RWPE2 (cell line): ENCODE measurements at regions not wholly inside any gene's neighbourhood (a gene's known extent, or its start where the extent isn't known, plus 50 kb on each side); places are given as distances from the start of the nearest gene placed in this dataset.

Experiments
- ATAC-seq: fragments of 200-7000 bp; cut with Tn5 transposase; 3 replicates; pipeline ENCODE4 v1.9.1; 2021; ENCODE audit warnings: low read depth
- DNase-seq: peaks from one replicate; pipeline ENCODE4 v3.0.0-alpha.2; 2020; ENCODE audit warnings: low spot score
- H3K27ac ChIP-seq: fragments of 450-650 bp; 2 replicates; pipeline ENCODE4 v1.5.1; 2017; ENCODE audit warnings: mild to moderate bottlenecking; ENCODE audit not compliant: poor library complexity, severe bottlenecking
- H3K27me3 ChIP-seq: fragments of 250-450 bp; sonication (Bioruptor Pico); 2 replicates; pipeline ENCODE4 v1.5.1; 2021; ENCODE audit warnings: mild to moderate bottlenecking, moderate library complexity; ENCODE audit not compliant: insufficient read depth, poor library complexity, severe bottlenecking
- H3K36me3 ChIP-seq: fragments of 250-450 bp; sonication (Bioruptor Pico); 2 replicates; pipeline ENCODE4 v1.5.1; 2020; ENCODE audit warnings: low read depth, mild to moderate bottlenecking, moderate library complexity
- H3K4me1 ChIP-seq: fragments of 250-450 bp; sonication (Bioruptor Pico); 2 replicates; pipeline ENCODE4 v1.5.1; 2021; ENCODE audit warnings: mild to moderate bottlenecking, moderate library complexity; ENCODE audit not compliant: insufficient read depth, poor library complexity, severe bottlenecking
- H3K4me3 ChIP-seq: fragments of 250-450 bp; sonication (Bioruptor Pico); 2 replicates; pipeline ENCODE4 v1.5.1; 2021; ENCODE audit warnings: mild to moderate bottlenecking, moderate library complexity; ENCODE audit not compliant: severe bottlenecking
- H3K9me3 ChIP-seq: fragments of 250-450 bp; sonication (Bioruptor Pico); 2 replicates; pipeline ENCODE4 v1.5.1; 2021; ENCODE audit warnings: mild to moderate bottlenecking, moderate library complexity; ENCODE audit not compliant: severe bottlenecking
- TF ChIP-seq, protein P1 (sequence below): fragments of 450-650 bp; IDR thresholded peaks from one replicate; pipeline ENCODE4 v1.5.1; 2017; ENCODE audit warnings: mild to moderate bottlenecking, moderate library complexity; ENCODE audit not compliant: poor library complexity, severe bottlenecking

- peaks cover 23% of the 10 kb centered on the region for H3K4me1 ChIP-seq
- no peaks in the 10 kb centered on the region for H3K27me3 ChIP-seq
- H3K9me3 ChIP-seq, result no peaks in the 10 kb centered on the region
- no peak for ATAC-seq
- H3K4me3 ChIP-seq, result no peak overlapping the region
- no peaks in the 10 kb centered on the region for H3K36me3 ChIP-seq
- DNase-seq, result no peak
- TF ChIP-seq, protein P1, sequence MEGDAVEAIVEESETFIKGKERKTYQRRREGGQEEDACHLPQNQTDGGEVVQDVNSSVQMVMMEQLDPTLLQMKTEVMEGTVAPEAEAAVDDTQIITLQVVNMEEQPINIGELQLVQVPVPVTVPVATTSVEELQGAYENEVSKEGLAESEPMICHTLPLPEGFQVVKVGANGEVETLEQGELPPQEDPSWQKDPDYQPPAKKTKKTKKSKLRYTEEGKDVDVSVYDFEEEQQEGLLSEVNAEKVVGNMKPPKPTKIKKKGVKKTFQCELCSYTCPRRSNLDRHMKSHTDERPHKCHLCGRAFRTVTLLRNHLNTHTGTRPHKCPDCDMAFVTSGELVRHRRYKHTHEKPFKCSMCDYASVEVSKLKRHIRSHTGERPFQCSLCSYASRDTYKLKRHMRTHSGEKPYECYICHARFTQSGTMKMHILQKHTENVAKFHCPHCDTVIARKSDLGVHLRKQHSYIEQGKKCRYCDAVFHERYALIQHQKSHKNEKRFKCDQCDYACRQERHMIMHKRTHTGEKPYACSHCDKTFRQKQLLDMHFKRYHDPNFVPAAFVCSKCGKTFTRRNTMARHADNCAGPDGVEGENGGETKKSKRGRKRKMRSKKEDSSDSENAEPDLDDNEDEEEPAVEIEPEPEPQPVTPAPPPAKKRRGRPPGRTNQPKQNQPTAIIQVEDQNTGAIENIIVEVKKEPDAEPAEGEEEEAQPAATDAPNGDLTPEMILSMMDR, result no peak
- H3K27ac ChIP-seq, result no peak overlapping the region
These were observed 325.6 kb upstream of the RASGRP1 start for GRCh38 chr15:38890194-38890593.

DNA sequence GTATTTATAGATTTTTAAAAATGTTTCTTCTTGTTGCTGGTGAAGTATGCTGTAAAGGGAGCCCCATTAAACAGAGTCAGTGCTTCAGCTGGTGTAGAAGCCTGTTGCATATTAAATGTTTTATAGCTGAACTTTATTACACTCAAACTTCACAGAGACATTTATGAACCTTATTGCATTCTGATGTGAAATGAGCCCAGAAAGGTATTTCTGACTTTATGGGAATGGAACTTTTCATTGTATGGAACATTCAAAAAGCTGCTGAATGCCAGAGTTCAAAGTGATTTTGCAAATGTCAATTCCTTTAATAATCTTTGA is 329.3 kb upstream of the RASGRP1 start:
- ATAC-seq (no peak), DNase-seq (no peak)
- Histone ChIP-seq H3K36me3 (no peaks in the 10 kb centered on the region), H3K27me3 (no peaks in the 10 kb centered on the region), H3K9me3 (no peaks in the 10 kb centered on the region), H3K4me3 (no peak overlapping the region), H3K4me1 (peaks cover 20% of the 10 kb centered on the region), H3K27ac (peak overlapping the region; percentile 69)
- TF ChIP-seq, protein P1, result no peak

DNA sequence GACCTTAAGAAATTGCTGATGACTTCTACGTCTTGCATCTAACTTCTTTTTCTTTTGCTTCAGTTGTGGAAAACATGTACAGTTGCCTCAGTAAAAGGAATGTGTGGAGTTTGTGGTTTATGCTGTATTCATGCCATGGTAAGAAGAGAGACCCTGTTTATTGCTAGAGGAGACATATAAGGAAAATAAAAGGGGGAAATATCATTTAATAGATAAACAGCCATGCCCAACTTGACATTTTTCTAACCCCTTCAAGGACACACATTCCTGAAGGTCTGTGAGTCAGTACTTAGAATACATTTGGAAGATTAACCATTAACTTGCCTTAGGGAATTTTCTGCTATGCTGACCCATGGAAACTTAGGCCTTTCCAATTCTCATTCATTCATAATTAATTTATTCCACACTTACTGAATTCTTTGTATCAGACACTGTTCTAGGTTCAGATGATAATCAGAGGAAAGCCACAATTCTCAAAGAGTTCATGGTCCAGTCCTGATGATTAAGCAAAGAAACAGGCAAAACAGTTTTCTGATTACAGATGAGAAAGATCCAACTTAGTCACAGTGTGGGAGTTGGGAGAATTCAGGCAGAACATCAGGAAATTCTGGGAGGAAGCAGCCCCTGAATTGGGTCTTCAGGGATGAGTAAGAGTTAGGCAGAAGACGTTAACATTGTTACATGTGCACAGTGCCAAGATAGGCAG is 329.8 kb upstream of the RASGRP1 start:
- DNase-seq (no peak), ATAC-seq (peak; percentile 82)
- no peak overlapping the region for H3K4me3 ChIP-seq
- no peaks in the 10 kb centered on the region for H3K9me3 ChIP-seq
- H3K36me3 ChIP-seq, result no peaks in the 10 kb centered on the region
- TF ChIP-seq, protein P1, result no peak
- H3K4me1 ChIP-seq, result peaks cover 21% of the 10 kb centered on the region
- peak overlapping the region; percentile 69 for H3K27ac ChIP-seq
- H3K27me3 ChIP-seq, result no peaks in the 10 kb centered on the region

- peak overlapping the region; percentile 69 for H3K27ac ChIP-seq
- DNase-seq, result no peak
- H3K9me3 ChIP-seq, result no peaks in the 10 kb centered on the region
- ATAC-seq, result peak; percentile 33; the same call in 2 of the 3 replicates
- H3K27me3 ChIP-seq, result no peaks in the 10 kb centered on the region
- TF ChIP-seq, protein P1, result no peak
- peaks cover 22% of the 10 kb centered on the region for H3K4me1 ChIP-seq
- H3K4me3 ChIP-seq, result no peak overlapping the region
- H3K36me3 ChIP-seq, result no peaks in the 10 kb centered on the region
These were observed 331.0 kb upstream of the RASGRP1 start for GRCh38 chr15:38895326-38896255.

DNA sequence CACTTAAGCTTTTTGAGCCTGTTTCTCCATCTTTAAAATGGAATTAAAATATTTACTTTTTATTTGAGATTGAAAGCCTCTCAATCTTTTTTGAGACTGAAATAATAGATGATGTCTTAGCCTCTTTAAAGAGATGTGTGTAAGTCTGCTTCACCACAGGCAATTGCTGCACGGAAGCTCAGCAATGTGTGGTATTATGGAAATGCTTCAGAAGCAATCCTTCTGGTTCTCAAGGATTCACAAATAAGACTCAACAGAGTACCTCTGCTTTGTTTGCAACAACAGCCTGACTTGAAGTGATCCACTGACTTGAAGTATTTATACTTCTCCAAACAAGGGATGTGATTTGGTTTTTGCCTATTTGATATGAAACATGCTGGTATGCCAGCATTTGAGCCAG is 332.0 kb upstream of the RASGRP1 start:
- no peak overlapping the region for H3K27ac ChIP-seq
- TF ChIP-seq, protein P1, result no peak
- no peaks in the 10 kb centered on the region for H3K9me3 ChIP-seq
- ATAC-seq (no peak), DNase-seq (no peak)
- no peaks in the 10 kb centered on the region for H3K36me3 ChIP-seq
- no peaks in the 10 kb centered on the region for H3K27me3 ChIP-seq
- H3K4me1 ChIP-seq, result peaks cover 22% of the 10 kb centered on the region
- H3K4me3 ChIP-seq, result no peak overlapping the region
